NK-92 treated with Interleukin-12 subunit alpha and Interleukin-12 subunit beta, amount 100 ng/mL, for 24 hours (cell line): ENCODE measurements at regions not wholly inside any gene's neighbourhood (a gene's known extent, or its start where the extent isn't known, plus 50 kb on each side); places are given as distances from the start of the nearest gene placed in this dataset.
"Not testable (repeated sequence)": the region's sequence is repeated elsewhere in the genome, so short reads cannot be mapped to it uniquely, and the experiment has no call there.

Experiments
- DNase-seq: peaks from one replicate; lab custom pipeline; 2025; lab: John Stamatoyannopoulos, UW

DNA sequence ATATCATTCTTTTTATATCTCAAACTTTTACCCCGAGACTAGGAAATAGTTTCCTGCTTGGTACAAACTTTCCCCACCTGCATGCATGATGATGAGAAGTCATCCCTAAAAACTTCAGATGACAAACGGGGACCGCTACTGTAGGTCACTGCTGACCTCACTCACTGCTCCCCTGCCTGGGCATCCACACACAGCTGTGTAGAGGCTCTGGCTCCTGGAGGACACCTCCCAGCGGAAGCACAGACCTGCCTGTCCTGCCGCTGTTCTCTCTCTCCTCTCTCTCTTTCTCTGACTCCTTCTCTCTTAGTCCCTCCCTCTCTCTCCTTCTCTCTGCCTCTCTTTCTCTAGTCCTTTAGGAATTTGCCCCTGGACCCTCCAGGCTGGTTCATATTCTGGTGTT lies 202.9 kb upstream of the PITRM1 start:
- DNase-seq: no peak

- no peak for DNase-seq
Measured at GRCh38 chr10:3374914-3375313, 202.3 kb upstream of the PITRM1 start.

GRCh38 chr10:3373374-3374027 lies 200.9 kb upstream of the PITRM1 start:
- not testable (repeated sequence) for DNase-seq

- no peak for DNase-seq
Measured at GRCh38 chr10:3372281-3372680, 199.7 kb upstream of the PITRM1 start.

GRCh38 chr10:3371624-3372023 lies 199.0 kb upstream of the PITRM1 start:
- DNase-seq: not testable (repeated sequence)

DNA sequence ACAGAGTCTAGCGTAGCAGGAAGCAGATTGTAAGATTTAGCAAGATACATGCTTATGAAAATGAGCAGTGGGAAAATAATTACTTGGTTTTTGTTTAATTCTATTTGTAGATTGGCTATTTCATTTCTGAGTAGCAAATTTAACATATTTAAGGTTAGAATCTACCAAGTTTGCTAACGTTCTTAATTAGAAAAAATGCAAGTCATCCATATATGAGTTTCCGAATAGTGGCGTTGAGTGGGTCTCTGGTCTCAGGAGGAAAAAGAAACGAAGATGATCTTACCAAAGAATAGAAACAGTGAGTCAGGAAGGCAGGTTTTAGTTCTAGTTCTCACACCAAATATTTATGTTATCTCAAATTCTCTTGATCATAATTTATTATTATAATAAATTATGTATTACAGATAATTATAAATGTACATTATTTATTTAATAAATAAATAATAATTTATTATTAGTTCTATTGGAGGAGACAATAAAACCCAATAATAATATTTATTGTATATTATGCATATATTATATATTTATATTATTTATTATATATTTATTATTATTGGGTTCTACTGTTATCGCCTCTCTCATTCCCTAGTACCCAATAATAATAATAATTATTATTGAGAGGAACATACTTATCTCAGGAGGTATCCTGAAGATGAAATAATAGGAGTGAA lies 194.3 kb upstream of the PITRM1 start:
- no peak for DNase-seq

DNA sequence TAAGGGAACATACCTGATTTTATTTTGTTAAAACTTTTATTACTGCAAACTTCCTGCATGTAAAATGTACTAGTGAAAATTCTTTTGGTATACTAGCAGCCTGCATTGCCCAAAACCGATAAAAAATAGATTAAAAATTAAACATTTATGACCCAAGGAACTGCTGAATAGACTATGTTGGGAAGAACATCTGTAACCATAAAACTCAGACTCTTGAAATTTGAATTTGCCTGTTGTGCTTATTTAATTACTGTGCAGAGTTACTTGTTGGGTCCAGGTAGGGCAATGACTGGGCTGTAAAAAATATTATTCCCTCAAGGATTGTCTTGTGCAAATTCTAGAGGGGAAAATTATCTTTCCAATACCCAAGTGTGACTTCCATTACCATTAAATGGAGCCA lies 193.5 kb upstream of the PITRM1 start:
- no peak for DNase-seq

DNA sequence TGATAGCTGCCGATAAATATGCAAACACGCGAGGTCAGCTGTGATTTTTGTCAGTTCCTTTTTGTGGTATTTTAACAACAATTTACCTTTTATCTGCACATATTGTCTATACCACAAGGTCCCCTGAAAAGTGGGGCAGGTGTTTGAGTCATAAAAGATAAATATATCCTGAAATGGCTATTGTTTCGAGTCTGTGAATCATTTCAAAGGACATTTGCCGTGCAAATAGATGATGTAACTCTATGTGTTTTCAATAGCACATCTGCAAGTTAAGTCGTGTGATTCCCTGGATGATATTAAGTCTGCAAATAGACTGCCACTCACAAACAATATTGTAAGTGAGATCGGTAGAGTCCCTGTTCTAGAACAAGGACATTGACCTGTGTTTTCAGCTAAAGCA lies 193.0 kb upstream of the PITRM1 start:
- no peak for DNase-seq

DNA sequence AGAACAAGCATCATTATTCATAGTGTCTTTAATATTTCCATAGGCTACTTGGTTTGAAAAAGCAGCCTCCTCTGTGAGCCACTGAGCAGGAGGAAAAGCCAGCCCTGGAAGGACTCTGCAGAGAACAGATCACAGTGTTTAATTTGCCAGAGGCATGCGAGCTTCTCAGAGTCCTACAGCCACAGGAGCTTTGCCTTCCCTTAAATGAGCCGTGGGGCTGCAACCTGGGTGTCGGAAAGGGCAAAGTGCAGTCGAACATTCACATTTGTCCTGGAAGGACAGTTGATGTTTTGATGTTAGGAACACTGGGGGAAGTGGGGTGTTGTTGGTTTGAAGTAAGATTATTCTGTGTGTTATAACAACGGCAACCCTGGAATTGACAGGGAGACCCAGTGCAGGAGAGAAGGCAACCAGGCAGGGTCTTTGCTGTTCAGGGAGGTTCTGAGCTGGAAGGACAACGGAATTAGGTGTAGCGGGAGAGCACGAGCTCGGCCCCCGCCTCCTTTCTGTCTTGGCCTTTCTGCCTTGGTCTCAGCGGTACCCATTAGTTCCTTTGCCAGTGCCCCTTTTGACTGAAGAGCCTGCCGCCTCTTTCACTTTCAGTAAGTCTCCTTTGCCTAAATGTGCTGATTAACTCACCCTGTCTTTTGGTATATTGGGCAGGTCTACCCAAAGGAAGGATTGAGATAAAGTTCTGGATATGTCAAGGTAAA lies 192.3 kb upstream of the PITRM1 start:
- DNase-seq: no peak

DNA sequence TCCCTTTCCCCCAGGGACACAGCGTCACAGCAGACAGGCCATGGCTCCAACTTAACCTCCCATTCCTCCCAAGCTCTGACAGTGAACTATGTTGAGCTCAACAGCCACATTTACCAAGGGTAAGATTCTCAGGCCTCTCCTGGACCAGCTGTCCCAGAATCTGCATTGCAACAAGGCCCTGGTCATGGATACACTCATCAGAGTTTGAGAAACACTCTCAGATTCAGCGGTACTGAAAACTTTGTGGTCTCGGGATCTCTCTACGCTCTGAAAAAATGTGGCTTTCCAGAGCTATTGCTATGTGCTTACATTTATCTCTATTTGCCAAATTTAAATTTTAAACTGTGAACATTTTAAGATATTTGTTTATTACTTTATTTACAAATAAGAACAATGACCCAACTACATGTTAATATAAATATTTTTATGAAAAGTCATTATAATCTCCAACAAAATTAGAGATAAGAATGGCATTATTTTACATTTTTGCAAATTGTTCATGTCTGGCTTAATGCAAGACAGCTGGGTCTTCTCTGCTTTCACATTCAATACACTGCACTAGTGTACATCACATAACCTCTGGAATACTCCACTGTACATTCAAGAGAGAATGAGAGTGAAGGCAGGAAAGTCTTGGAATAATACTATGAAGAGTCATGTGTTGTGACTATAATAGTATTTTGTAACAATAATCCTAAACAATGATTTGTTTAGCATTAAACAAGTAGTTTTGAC lies 190.9 kb upstream of the PITRM1 start:
- no peak for DNase-seq

DNA sequence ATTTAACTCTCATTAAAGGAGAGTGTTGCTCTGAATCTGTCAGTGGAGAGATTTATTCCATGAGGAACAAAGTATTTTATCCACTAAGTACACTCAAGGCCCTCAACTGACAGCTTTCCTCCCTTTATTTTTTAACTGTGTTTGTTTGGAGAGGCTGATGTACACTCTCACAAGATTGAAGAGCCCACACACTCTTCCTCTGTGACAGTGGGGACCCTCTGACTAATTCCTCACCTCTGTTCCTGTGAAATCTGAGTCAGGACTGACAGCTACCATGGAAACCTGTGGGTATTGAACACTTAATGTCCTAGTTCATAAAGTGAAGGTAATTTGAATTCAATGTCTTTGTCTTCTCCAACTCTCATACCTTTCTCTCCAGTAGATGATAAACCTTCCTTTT lies 189.8 kb upstream of the PITRM1 start:
- no peak for DNase-seq

- DNase-seq: no peak
Measured at GRCh38 chr10:3361640-3362039, 189.1 kb upstream of the PITRM1 start.

DNA sequence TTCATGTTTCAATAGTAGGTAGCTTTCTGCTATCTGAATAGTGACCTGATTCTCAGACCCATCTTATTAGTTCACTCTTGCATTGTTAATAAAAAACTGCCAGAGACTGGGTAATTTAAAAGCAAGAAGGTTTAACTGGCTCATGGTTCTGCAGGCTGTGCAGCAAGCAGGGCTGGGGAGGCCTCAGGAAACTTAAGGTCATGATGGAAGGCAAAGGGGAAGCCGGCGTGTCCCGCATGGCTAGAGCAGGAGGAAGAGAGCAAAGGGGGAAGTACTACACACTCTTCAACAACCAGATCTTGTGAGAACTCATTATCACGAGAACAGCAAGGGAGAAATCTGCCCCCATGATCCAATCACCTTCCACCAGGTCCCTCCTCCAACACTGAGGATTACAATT lies 185.2 kb upstream of the PITRM1 start:
- no peak for DNase-seq

DNA sequence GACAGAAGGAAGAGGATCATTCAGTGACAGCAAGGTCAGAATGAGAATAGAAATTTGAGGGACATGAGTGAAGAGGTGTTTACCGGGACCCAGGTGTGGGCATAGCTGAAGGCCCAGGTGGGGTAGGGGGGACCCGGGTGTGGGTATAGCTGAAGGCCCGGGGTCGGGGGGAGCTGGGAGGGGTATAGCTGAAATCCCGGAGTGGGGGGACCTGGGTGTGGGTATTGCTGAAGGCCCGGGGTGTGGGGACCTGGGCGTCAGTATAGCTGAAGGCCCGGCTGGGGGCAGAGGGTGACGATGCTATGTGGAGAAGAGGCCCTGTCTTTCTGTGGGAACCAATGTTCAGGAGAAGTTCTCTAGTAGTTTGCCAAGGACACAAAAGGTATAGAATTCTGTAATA lies 183.0 kb upstream of the PITRM1 start:
- DNase-seq: no peak

DNA sequence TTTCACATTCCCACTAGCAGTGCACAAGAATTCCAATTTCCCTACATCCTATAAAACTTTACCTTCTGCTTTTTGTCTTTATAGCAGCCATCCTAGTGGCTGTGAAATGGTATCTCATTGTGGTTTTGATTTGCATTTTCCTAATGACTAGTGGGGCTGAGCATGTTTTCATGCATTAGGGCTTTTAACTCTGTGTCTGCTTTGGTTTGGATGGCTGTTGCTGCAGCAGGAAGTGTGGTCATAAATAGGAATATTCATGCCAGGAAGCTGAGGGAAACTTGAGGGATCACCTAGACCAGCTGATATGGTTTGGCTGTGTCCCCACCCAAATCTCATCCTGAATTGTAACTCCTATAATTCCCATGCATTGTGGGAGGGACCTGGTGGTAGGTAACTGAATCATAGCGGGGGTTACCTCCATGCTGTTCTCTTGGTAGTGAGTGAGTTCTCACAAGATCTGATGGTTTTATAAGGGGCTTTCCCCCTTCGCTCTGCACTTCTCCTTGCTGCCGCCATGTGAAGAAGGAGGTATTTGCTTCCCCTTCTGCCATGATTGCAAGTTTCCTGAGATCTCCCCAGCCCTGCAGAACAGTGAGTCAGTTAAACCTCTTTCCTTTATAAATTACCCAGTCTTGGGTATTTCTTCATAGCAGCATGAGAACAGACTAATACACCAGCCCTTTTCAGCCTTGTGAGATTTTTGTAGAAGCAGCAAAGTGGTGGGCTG lies 181.8 kb upstream of the PITRM1 start:
- DNase-seq: no peak

DNA sequence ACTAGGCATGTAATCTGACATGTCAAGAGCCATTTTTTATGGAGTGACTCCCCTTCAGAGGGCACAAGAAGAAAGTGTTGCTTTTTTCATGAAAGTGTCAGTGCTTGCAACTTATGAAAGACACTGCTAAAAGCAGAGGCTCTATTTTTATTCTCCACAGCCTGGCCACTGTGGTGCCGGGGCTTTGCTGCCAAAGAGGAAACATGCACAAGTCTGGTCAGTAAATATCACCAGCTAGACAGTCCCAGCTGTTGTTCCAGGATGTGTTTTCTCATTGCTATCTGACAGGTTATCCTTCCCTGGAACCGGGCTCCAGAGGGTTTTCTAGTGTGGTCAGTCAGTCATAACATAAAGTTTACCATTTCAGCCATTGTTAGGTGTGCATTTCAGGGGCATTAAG lies 180.7 kb upstream of the PITRM1 start:
- no peak for DNase-seq

DNA sequence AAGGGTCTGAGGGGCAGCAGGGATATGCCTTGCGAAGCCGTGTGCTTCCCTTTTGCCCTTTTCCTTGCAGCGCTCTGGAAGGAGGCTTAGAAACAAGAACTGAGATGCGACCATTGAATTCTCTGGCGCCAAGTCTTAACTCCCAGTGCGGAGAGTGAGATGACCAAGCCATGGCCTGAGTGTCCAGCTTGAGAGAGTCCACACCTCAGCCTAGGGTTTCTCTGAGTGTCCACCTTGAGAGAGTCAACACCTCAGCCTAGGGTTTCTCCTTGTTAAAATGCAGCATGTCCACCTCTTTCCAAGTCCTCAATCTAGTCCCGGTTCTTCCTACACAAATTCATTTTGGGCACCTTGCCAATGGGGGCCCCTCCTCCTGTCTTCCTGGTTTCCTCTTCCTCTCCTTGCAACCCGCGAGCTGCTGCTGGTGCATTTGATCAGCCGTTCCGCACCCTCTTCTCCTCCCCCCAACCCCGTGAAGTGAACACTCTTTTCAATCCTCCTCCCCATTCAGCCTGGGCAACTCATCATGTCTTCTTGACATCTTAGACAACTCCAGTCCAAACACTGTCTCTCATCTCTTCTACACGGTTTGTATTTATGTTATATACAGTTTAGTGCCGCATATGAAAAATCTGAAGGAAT lies 178.2 kb upstream of the PITRM1 start:
- DNase-seq: no peak

DNA sequence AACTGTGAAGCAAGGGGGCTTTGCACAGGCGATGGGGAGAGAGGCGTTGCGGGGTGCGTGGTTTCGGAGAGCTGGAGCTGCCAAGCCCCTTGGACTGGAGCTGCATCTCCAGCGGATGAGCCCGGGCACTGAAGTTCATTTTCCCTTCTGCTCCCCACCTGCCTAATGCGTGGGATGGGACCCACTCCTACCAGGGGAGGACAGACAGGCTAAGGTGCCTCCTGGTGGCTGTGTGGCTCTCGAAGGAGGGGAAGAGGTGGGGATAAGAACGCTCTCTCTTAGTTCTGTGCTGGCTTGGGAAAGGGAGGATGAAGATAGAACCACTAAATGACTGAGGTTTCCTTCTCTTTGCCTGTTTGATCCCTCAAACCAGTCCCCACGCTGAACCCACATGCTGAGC lies 177.6 kb upstream of the PITRM1 start:
- DNase-seq: no peak

- no peak for DNase-seq
Measured at GRCh38 chr10:3348564-3348963, 176.0 kb upstream of the PITRM1 start.

GRCh38 chr10:3347413-3348182 lies 175.0 kb upstream of the PITRM1 start:
- DNase-seq: no peak

- no peak for DNase-seq
Measured at GRCh38 chr10:3346851-3347250, 174.3 kb upstream of the PITRM1 start.
